Activated T-cell treated with anti-CD3 and anti-CD28 coated beads, Interleukin-2, amount 50 U/mL, for 24 hours (primary cell): ENCODE measurements at regions not wholly inside any gene's neighbourhood (a gene's known extent, or its start where the extent isn't known, plus 50 kb on each side); places are given as distances from the start of the nearest gene placed in this dataset.

Experiments
- DNase-seq: peaks from one replicate; pipeline ENCODE4 v3.0.0-alpha.2; 2020
- H3K27ac Mint-ChIP-seq: 2 replicates; pipeline ENCODE4 v1.8.0; 2020; ENCODE audit warnings: mild to moderate bottlenecking, mixed read lengths
- H3K27me3 Mint-ChIP-seq: 2 replicates; pipeline ENCODE4 v1.8.0; 2020; ENCODE audit warnings: mixed read lengths
- H3K36me3 Mint-ChIP-seq: 2 replicates; pipeline ENCODE4 v1.8.0; 2020; ENCODE audit warnings: low read depth, mixed read lengths
- H3K4me1 Mint-ChIP-seq: 2 replicates; pipeline ENCODE4 v1.8.0; 2020; ENCODE audit warnings: low read depth, mixed read lengths
- H3K4me3 Mint-ChIP-seq: 2 replicates; pipeline ENCODE4 v1.8.0; 2020; ENCODE audit warnings: mild to moderate bottlenecking, moderate library complexity, mixed read lengths
- H3K9me3 Mint-ChIP-seq: 2 replicates; pipeline ENCODE4 v1.8.0; 2020; ENCODE audit warnings: mixed read lengths

GRCh38 chr3:157741607-157742006, 238.4 kb upstream of the VEPH1 start:
- H3K4me1 Mint-ChIP-seq = no peaks in the 10 kb centered on the region
- no peak overlapping the region for H3K4me3 Mint-ChIP-seq
- no peak overlapping the region for H3K27ac Mint-ChIP-seq
- H3K27me3 Mint-ChIP-seq = no peaks in the 10 kb centered on the region
- no peak for DNase-seq
- no peaks in the 10 kb centered on the region for H3K36me3 Mint-ChIP-seq
- H3K9me3 Mint-ChIP-seq = peaks cover 6% of the 10 kb centered on the region

- H3K36me3 Mint-ChIP-seq = no peaks in the 10 kb centered on the region
- DNase-seq = no peak
- H3K9me3 Mint-ChIP-seq = peaks cover 10% of the 10 kb centered on the region
- no peak overlapping the region for H3K4me3 Mint-ChIP-seq
- no peaks in the 10 kb centered on the region for H3K4me1 Mint-ChIP-seq
- no peak overlapping the region for H3K27ac Mint-ChIP-seq
- H3K27me3 Mint-ChIP-seq = no peaks in the 10 kb centered on the region
Measured at GRCh38 chr3:157738441-157738840, 235.2 kb upstream of the VEPH1 start.

GRCh38 chr3:157718800-157719199, 215.6 kb upstream of the VEPH1 start:
- no peaks in the 10 kb centered on the region for H3K27me3 Mint-ChIP-seq
- no peaks in the 10 kb centered on the region for H3K4me1 Mint-ChIP-seq
- H3K4me3 Mint-ChIP-seq = no peak overlapping the region
- no peak overlapping the region for H3K27ac Mint-ChIP-seq
- H3K36me3 Mint-ChIP-seq = no peaks in the 10 kb centered on the region
- peaks cover 22% of the 10 kb centered on the region for H3K9me3 Mint-ChIP-seq
- DNase-seq = no peak

- Mint-ChIP-seq H3K4me1 (no peaks in the 10 kb centered on the region), H3K9me3 (no peaks in the 10 kb centered on the region), H3K36me3 (no peaks in the 10 kb centered on the region), H3K4me3 (no peak overlapping the region), H3K27ac (no peak overlapping the region), H3K27me3 (no peaks in the 10 kb centered on the region)
- no peak for DNase-seq
Measured at GRCh38 chr3:157713101-157713500, 209.9 kb upstream of the VEPH1 start.

- H3K4me3 Mint-ChIP-seq = no peak overlapping the region
- H3K4me1 Mint-ChIP-seq = no peaks in the 10 kb centered on the region
- H3K9me3 Mint-ChIP-seq = no peaks in the 10 kb centered on the region
- H3K27me3 Mint-ChIP-seq = no peaks in the 10 kb centered on the region
- no peaks in the 10 kb centered on the region for H3K36me3 Mint-ChIP-seq
- no peak overlapping the region for H3K27ac Mint-ChIP-seq
- DNase-seq = no peak
Measured at GRCh38 chr3:157705258-157705657, 202.0 kb upstream of the VEPH1 start.

- Mint-ChIP-seq H3K4me3 (no peak overlapping the region), H3K27me3 (no peaks in the 10 kb centered on the region), H3K9me3 (no peaks in the 10 kb centered on the region), H3K36me3 (no peaks in the 10 kb centered on the region), H3K4me1 (no peaks in the 10 kb centered on the region), H3K27ac (no peak overlapping the region)
- no peak for DNase-seq
Measured at GRCh38 chr3:157700405-157700804, 197.2 kb upstream of the VEPH1 start.

GRCh38 chr3:157695586-157695985, 192.4 kb upstream of the VEPH1 start:
- no peak overlapping the region for H3K4me3 Mint-ChIP-seq
- no peaks in the 10 kb centered on the region for H3K36me3 Mint-ChIP-seq
- H3K4me1 Mint-ChIP-seq = no peaks in the 10 kb centered on the region
- H3K27me3 Mint-ChIP-seq = no peaks in the 10 kb centered on the region
- H3K9me3 Mint-ChIP-seq = no peaks in the 10 kb centered on the region
- H3K27ac Mint-ChIP-seq = no peak overlapping the region
- DNase-seq = no peak

- H3K4me3 Mint-ChIP-seq = no peak overlapping the region
- no peak overlapping the region for H3K27ac Mint-ChIP-seq
- H3K27me3 Mint-ChIP-seq = no peaks in the 10 kb centered on the region
- no peaks in the 10 kb centered on the region for H3K4me1 Mint-ChIP-seq
- no peaks in the 10 kb centered on the region for H3K9me3 Mint-ChIP-seq
- no peak for DNase-seq
- H3K36me3 Mint-ChIP-seq = no peaks in the 10 kb centered on the region
Measured at GRCh38 chr3:157695103-157695502, 191.9 kb upstream of the VEPH1 start.

- Mint-ChIP-seq H3K4me3 (no peak overlapping the region), H3K27ac (no peak overlapping the region), H3K4me1 (no peaks in the 10 kb centered on the region), H3K27me3 (no peaks in the 10 kb centered on the region), H3K9me3 (no peaks in the 10 kb centered on the region), H3K36me3 (no peaks in the 10 kb centered on the region)
- DNase-seq = no peak
Measured at GRCh38 chr3:157693762-157694161, 190.5 kb upstream of the VEPH1 start.

GRCh38 chr3:157692468-157692867, 189.3 kb upstream of the VEPH1 start:
- Mint-ChIP-seq H3K36me3 (no peaks in the 10 kb centered on the region), H3K4me1 (no peaks in the 10 kb centered on the region), H3K27ac (no peak overlapping the region), H3K9me3 (no peaks in the 10 kb centered on the region), H3K27me3 (no peaks in the 10 kb centered on the region), H3K4me3 (no peak overlapping the region)
- no peak for DNase-seq

GRCh38 chr3:157683668-157684067, 180.5 kb upstream of the VEPH1 start:
- no peak for DNase-seq
- H3K4me1 Mint-ChIP-seq = no peaks in the 10 kb centered on the region
- H3K9me3 Mint-ChIP-seq = no peaks in the 10 kb centered on the region
- H3K36me3 Mint-ChIP-seq = no peaks in the 10 kb centered on the region
- H3K27ac Mint-ChIP-seq = no peak overlapping the region
- no peaks in the 10 kb centered on the region for H3K27me3 Mint-ChIP-seq
- no peak overlapping the region for H3K4me3 Mint-ChIP-seq

GRCh38 chr3:157672061-157672460, 168.8 kb upstream of the VEPH1 start:
- Mint-ChIP-seq H3K27ac (no peak overlapping the region), H3K4me3 (no peak overlapping the region), H3K9me3 (no peaks in the 10 kb centered on the region), H3K36me3 (no peaks in the 10 kb centered on the region), H3K4me1 (no peaks in the 10 kb centered on the region), H3K27me3 (no peaks in the 10 kb centered on the region)
- no peak for DNase-seq

GRCh38 chr3:157671656-157672055, 168.4 kb upstream of the VEPH1 start:
- Mint-ChIP-seq H3K36me3 (no peaks in the 10 kb centered on the region), H3K4me1 (no peaks in the 10 kb centered on the region), H3K9me3 (no peaks in the 10 kb centered on the region), H3K27ac (no peak overlapping the region), H3K27me3 (no peaks in the 10 kb centered on the region), H3K4me3 (no peak overlapping the region)
- DNase-seq = no peak

GRCh38 chr3:157669416-157669815, 166.2 kb upstream of the VEPH1 start:
- Mint-ChIP-seq H3K36me3 (no peaks in the 10 kb centered on the region), H3K9me3 (no peaks in the 10 kb centered on the region), H3K27me3 (peaks cover 4% of the 10 kb centered on the region), H3K4me1 (no peaks in the 10 kb centered on the region), H3K27ac (no peak overlapping the region), H3K4me3 (no peak overlapping the region)
- no peak for DNase-seq

- Mint-ChIP-seq H3K9me3 (no peaks in the 10 kb centered on the region), H3K27me3 (peaks cover 4% of the 10 kb centered on the region), H3K27ac (no peak overlapping the region), H3K36me3 (no peaks in the 10 kb centered on the region), H3K4me1 (no peaks in the 10 kb centered on the region), H3K4me3 (no peak overlapping the region)
- DNase-seq = no peak
Measured at GRCh38 chr3:157667493-157667892, 164.3 kb upstream of the VEPH1 start.

GRCh38 chr3:157662171-157662570, 159.0 kb upstream of the VEPH1 start:
- H3K36me3 Mint-ChIP-seq = no peaks in the 10 kb centered on the region
- H3K27me3 Mint-ChIP-seq = peaks cover 8% of the 10 kb centered on the region
- H3K4me3 Mint-ChIP-seq = no peak overlapping the region
- H3K9me3 Mint-ChIP-seq = no peaks in the 10 kb centered on the region
- no peak for DNase-seq
- H3K4me1 Mint-ChIP-seq = no peaks in the 10 kb centered on the region
- H3K27ac Mint-ChIP-seq = no peak overlapping the region
